ENCODE measurements at regions not wholly inside any gene's neighbourhood (a gene's known extent, or its start where the extent isn't known, plus 50 kb on each side); places are given as distances from the start of the nearest gene placed in this dataset.

- no peaks in the 10 kb centered on the region; the same call in 1 of the 2 replicates for H3K4me1 ChIP-seq (ENCODE audit: insufficient read depth, low read length)
- no peak overlapping the region for H3K9ac ChIP-seq (ENCODE audit: low read depth, low read length)
- no peaks in the 10 kb centered on the region for H3K27me3 ChIP-seq (ENCODE audit: insufficient read depth, low read length)
- no peaks in the 10 kb centered on the region for H3K9me3 ChIP-seq (ENCODE audit: insufficient read depth, low read depth, low read length)
- H3K27ac ChIP-seq (ENCODE audit: low read length): no peak overlapping the region
- H3K36me3 ChIP-seq (ENCODE audit: insufficient read depth, low read depth, low read length): no peaks in the 10 kb centered on the region
- H3K4me3 ChIP-seq (ENCODE audit: low read length): no peak overlapping the region
These were observed 315.6 kb downstream of the PRR16 start for GRCh38 chr5:120779674-120780073.

- H3K36me3 ChIP-seq (ENCODE audit: insufficient read depth, low read depth, low read length): no peaks in the 10 kb centered on the region
- H3K27me3 ChIP-seq (ENCODE audit: insufficient read depth, low read length): no peaks in the 10 kb centered on the region
- H3K9ac ChIP-seq (ENCODE audit: low read depth, low read length): no peak overlapping the region
- no peaks in the 10 kb centered on the region for H3K9me3 ChIP-seq (ENCODE audit: insufficient read depth, low read depth, low read length)
- H3K27ac ChIP-seq (ENCODE audit: low read length): no peak overlapping the region
- no peaks in the 10 kb centered on the region for H3K4me1 ChIP-seq (ENCODE audit: insufficient read depth, low read length)
- no peak overlapping the region for H3K4me3 ChIP-seq (ENCODE audit: low read length)
These were observed 324.4 kb downstream of the PRR16 start for GRCh38 chr5:120788481-120788880.

- no peak overlapping the region for H3K4me3 ChIP-seq (ENCODE audit: low read length)
- H3K9me3 ChIP-seq (ENCODE audit: insufficient read depth, low read depth, low read length): no peaks in the 10 kb centered on the region
- H3K4me1 ChIP-seq (ENCODE audit: insufficient read depth, low read length): no peaks in the 10 kb centered on the region
- H3K27ac ChIP-seq (ENCODE audit: low read length): no peak overlapping the region
- no peaks in the 10 kb centered on the region for H3K36me3 ChIP-seq (ENCODE audit: insufficient read depth, low read depth, low read length)
- H3K9ac ChIP-seq (ENCODE audit: low read depth, low read length): no peak overlapping the region
- H3K27me3 ChIP-seq (ENCODE audit: insufficient read depth, low read length): no peaks in the 10 kb centered on the region
These were observed 325.8 kb downstream of the PRR16 start for GRCh38 chr5:120789918-120790317.

- Histone ChIP-seq H3K27ac (ENCODE audit: low read length) (no peak overlapping the region), H3K9ac (ENCODE audit: low read depth, low read length) (no peak overlapping the region), H3K36me3 (ENCODE audit: insufficient read depth, low read depth, low read length) (no peaks in the 10 kb centered on the region), H3K4me1 (ENCODE audit: insufficient read depth, low read length) (no peaks in the 10 kb centered on the region), H3K27me3 (ENCODE audit: insufficient read depth, low read length) (no peaks in the 10 kb centered on the region), H3K9me3 (ENCODE audit: insufficient read depth, low read depth, low read length) (no peaks in the 10 kb centered on the region), H3K4me3 (ENCODE audit: low read length) (no peak overlapping the region)
These were observed 326.2 kb downstream of the PRR16 start for GRCh38 chr5:120790339-120790738.

- no peak overlapping the region for H3K9ac ChIP-seq (ENCODE audit: low read depth, low read length)
- H3K4me1 ChIP-seq (ENCODE audit: insufficient read depth, low read length): no peaks in the 10 kb centered on the region
- H3K9me3 ChIP-seq (ENCODE audit: insufficient read depth, low read depth, low read length): no peaks in the 10 kb centered on the region
- no peaks in the 10 kb centered on the region for H3K27me3 ChIP-seq (ENCODE audit: insufficient read depth, low read length)
- no peak overlapping the region for H3K4me3 ChIP-seq (ENCODE audit: low read length)
- H3K36me3 ChIP-seq (ENCODE audit: insufficient read depth, low read depth, low read length): no peaks in the 10 kb centered on the region
- no peak overlapping the region for H3K27ac ChIP-seq (ENCODE audit: low read length)
These were observed 328.4 kb downstream of the PRR16 start for GRCh38 chr5:120792477-120792876.

GRCh38 chr5:120794121-120794520 lies 330.0 kb downstream of the PRR16 start:
- no peak overlapping the region for H3K4me3 ChIP-seq (ENCODE audit: low read length)
- H3K9ac ChIP-seq (ENCODE audit: low read depth, low read length): no peak overlapping the region
- no peaks in the 10 kb centered on the region for H3K36me3 ChIP-seq (ENCODE audit: insufficient read depth, low read depth, low read length)
- H3K4me1 ChIP-seq (ENCODE audit: insufficient read depth, low read length): no peaks in the 10 kb centered on the region
- H3K9me3 ChIP-seq (ENCODE audit: insufficient read depth, low read depth, low read length): no peaks in the 10 kb centered on the region
- no peaks in the 10 kb centered on the region for H3K27me3 ChIP-seq (ENCODE audit: insufficient read depth, low read length)
- H3K27ac ChIP-seq (ENCODE audit: low read length): no peak overlapping the region

DNA sequence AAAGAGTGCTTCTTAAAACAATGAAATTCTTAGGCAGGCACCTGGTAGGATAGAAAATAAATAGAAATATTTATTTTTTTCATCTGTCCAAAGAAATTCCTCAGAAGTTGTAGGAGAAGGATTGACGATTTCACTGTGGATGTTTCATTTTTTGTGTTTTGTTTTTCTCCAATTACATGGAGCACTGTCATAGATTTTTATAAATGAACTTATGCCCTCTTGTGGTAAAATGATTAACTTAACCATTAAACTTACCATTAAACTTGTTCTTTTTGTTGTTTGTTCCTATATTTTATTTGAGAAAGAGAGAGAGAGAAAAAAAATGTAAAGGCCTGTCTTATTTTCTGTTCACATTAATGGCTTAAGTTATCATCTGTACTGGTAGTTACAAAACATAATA lies 339.2 kb downstream of the PRR16 start:
- Histone ChIP-seq H3K36me3 (ENCODE audit: insufficient read depth, low read depth, low read length) (no peaks in the 10 kb centered on the region), H3K9ac (ENCODE audit: low read depth, low read length) (no peak overlapping the region), H3K4me3 (ENCODE audit: low read length) (no peak overlapping the region), H3K9me3 (ENCODE audit: insufficient read depth, low read depth, low read length) (no peaks in the 10 kb centered on the region), H3K27me3 (ENCODE audit: insufficient read depth, low read length) (no peaks in the 10 kb centered on the region), H3K4me1 (ENCODE audit: insufficient read depth, low read length) (0 out of 2 replicates have a peak, but pooled peaks cover 3% of the 10 kb centered on the region), H3K27ac (ENCODE audit: low read length) (no peak overlapping the region)

DNA sequence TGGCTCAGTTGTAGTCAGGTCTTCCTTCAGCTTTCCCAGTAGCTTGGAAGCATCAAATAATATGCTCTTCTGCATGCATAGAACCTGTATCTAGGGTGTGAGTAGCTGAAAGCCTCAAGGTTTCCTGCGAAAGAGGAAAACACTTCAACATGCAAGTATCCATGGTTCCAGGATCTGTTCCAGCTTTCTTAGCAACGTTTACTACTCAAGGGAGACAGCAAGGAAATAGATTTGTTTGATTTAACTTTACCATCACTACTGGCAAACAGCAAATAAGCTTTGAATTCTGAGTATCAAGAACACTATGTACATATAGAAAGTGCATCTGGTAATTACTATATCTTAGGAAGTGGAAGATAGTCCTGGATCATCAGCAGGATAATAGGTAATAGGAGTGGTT lies 341.0 kb downstream of the PRR16 start:
- 0 out of 2 replicates have a peak, but pooled peaks cover 3% of the 10 kb centered on the region for H3K4me1 ChIP-seq (ENCODE audit: insufficient read depth, low read length)
- H3K36me3 ChIP-seq (ENCODE audit: insufficient read depth, low read depth, low read length): no peaks in the 10 kb centered on the region
- no peaks in the 10 kb centered on the region for H3K9me3 ChIP-seq (ENCODE audit: insufficient read depth, low read depth, low read length)
- no peak overlapping the region for H3K9ac ChIP-seq (ENCODE audit: low read depth, low read length)
- H3K27ac ChIP-seq (ENCODE audit: low read length): no peak overlapping the region
- H3K27me3 ChIP-seq (ENCODE audit: insufficient read depth, low read length): no peaks in the 10 kb centered on the region
- no peak overlapping the region for H3K4me3 ChIP-seq (ENCODE audit: low read length)

DNA sequence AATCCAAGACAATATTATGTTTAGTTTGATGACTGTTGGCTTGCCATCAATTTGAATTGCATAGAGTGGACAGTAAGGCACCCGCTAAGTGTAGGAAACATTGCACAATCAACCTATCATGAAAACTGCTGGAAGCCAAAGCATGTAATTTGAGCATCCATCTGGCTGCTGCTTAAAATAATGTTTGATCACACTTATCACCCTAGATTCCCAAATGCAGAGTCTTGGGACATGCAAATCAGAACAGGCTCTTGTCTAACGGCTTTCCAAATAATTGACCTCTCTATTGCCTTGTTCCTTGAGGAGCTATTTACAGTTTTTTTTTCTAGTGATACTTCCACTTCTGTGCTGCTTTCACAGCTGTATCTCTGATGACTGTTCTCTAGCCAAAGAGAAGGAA lies 342.1 kb downstream of the PRR16 start:
- no peaks in the 10 kb centered on the region for H3K9me3 ChIP-seq (ENCODE audit: insufficient read depth, low read depth, low read length)
- 0 out of 2 replicates have a peak, but pooled peaks cover 3% of the 10 kb centered on the region for H3K4me1 ChIP-seq (ENCODE audit: insufficient read depth, low read length)
- no peaks in the 10 kb centered on the region for H3K27me3 ChIP-seq (ENCODE audit: insufficient read depth, low read length)
- H3K9ac ChIP-seq (ENCODE audit: low read depth, low read length): no peak overlapping the region
- no peak overlapping the region for H3K4me3 ChIP-seq (ENCODE audit: low read length)
- H3K36me3 ChIP-seq (ENCODE audit: insufficient read depth, low read depth, low read length): no peaks in the 10 kb centered on the region
- no peak overlapping the region for H3K27ac ChIP-seq (ENCODE audit: low read length)

- Histone ChIP-seq H3K9me3 (ENCODE audit: insufficient read depth, low read depth, low read length) (no peaks in the 10 kb centered on the region), H3K4me3 (ENCODE audit: low read length) (no peak overlapping the region), H3K4me1 (ENCODE audit: insufficient read depth, low read length) (0 out of 2 replicates have a peak, but pooled peaks cover 3% of the 10 kb centered on the region), H3K9ac (ENCODE audit: low read depth, low read length) (no peak overlapping the region), H3K27ac (ENCODE audit: low read length) (no peak overlapping the region), H3K36me3 (ENCODE audit: insufficient read depth, low read depth, low read length) (no peaks in the 10 kb centered on the region), H3K27me3 (ENCODE audit: insufficient read depth, low read length) (no peaks in the 10 kb centered on the region)
These were observed 344.0 kb downstream of the PRR16 start for GRCh38 chr5:120808135-120808534.

GRCh38 chr5:120808606-120809005 lies 344.5 kb downstream of the PRR16 start:
- Histone ChIP-seq H3K9ac (ENCODE audit: low read depth, low read length) (no peak overlapping the region), H3K27ac (ENCODE audit: low read length) (no peak overlapping the region)

DNA sequence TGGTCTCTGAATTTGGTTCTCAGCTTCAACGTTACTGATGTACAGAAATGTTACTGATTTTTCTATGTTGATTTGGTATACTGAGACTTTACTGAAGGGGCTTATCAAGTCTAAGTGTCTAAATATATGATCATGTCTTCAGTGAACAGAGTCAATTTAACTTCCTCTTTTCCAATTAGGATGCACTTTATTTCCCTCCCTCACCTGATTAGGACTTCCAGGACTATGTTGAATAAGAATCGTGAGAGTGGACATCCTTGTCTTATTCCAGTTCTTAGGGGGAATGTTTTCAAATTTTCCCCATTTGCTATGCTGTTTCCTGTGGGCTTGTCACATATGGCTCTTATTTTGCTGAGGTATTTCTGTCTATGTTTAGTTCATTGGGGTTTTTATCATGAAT lies 349.5 kb downstream of the PRR16 start:
- no peak overlapping the region for H3K9ac ChIP-seq (ENCODE audit: low read depth, low read length)
- H3K4me3 ChIP-seq (ENCODE audit: low read length): no peak overlapping the region
- no peaks in the 10 kb centered on the region; the same call in 1 of the 2 replicates for H3K9me3 ChIP-seq (ENCODE audit: insufficient read depth, low read depth, low read length)
- no peaks in the 10 kb centered on the region for H3K27me3 ChIP-seq (ENCODE audit: insufficient read depth, low read length)
- no peaks in the 10 kb centered on the region for H3K36me3 ChIP-seq (ENCODE audit: insufficient read depth, low read depth, low read length)
- H3K27ac ChIP-seq (ENCODE audit: low read length): no peak overlapping the region
- no peaks in the 10 kb centered on the region for H3K4me1 ChIP-seq (ENCODE audit: insufficient read depth, low read length)

More at GRCh38 chr5:120808606-120809005, 344.5 kb downstream of the PRR16 start:
- H3K4me3 ChIP-seq (ENCODE audit: low read length): no peak overlapping the region
- no peaks in the 10 kb centered on the region for H3K27me3 ChIP-seq (ENCODE audit: insufficient read depth, low read length)
- H3K4me1 ChIP-seq (ENCODE audit: insufficient read depth, low read length): 0 out of 2 replicates have a peak, but pooled peaks cover 3% of the 10 kb centered on the region
- H3K9me3 ChIP-seq (ENCODE audit: insufficient read depth, low read depth, low read length): no peaks in the 10 kb centered on the region
- no peaks in the 10 kb centered on the region for H3K36me3 ChIP-seq (ENCODE audit: insufficient read depth, low read depth, low read length)
